Stimulated activated CD8-positive, alpha-beta memory T cell treated with anti-CD3 and anti-CD28 coated beads, Interleukin-7, amount 100 ng/mL, for 1 hour (primary cell): ENCODE measurements at regions not wholly inside any gene's neighbourhood (a gene's known extent, or its start where the extent isn't known, plus 50 kb on each side); places are given as distances from the start of the nearest gene placed in this dataset.

Experiments
- DNase-seq, 2 donors: peaks; one replicate each; pipeline ENCODE4 v3.0.0-alpha.2; 2020; ENCODE audit warnings: low read depth in 2 of 2

DNA sequence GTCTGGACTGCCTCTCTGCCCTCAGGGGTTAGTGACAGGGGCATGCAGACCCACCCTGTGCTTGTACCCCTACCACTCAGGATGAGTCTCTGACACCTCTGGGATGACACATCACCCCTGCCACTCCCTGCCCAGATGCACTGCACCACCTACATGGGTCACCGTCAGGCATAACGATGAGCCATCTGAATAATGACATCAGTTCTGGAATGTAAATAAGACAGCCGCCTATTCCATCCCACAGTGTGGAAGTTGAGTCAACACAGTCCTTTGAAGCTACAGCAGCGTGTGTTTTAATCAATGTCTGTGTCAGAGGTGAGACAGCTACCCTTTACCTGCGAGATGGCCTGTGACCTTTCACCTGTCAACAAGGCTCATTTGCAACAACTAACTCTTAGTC lies 268.7 kb upstream of the ARRDC4 start:
- no peak for DNase-seq

DNA sequence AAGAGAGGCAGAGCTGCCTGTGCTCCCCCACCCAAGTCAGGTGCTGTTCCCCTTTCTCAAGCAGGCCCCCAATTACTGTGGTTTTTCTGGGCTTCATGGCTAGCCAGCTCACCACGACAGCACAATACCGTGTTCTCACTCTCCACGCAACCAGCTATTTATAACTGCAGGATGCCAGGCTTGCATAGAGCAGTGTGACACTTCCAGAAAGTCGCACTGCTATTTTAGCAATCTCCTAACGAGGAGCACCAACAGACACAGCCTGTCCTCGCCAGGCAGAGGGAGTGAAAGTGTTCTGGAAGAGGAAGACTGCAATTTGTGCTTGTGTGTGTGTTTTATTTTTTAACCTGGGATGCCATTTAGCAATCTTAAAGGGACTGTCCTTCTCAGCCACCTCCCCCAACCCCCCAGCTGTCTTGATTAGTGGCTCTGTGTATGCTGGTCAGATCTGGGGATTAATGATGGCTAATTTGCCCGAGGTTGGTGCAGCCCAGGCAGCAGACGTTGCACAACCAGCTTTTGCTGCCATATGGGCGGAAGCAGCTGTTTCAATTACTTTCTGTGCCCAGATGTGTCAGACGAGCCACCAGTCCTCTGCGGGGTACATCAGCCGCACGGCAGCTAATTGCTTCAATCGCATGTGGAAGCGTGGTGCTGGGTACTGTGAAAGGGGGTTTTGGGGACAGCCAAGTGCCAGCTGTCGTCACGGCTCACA lies 268.0 kb upstream of the ARRDC4 start:
- DNase-seq = no peak

DNA sequence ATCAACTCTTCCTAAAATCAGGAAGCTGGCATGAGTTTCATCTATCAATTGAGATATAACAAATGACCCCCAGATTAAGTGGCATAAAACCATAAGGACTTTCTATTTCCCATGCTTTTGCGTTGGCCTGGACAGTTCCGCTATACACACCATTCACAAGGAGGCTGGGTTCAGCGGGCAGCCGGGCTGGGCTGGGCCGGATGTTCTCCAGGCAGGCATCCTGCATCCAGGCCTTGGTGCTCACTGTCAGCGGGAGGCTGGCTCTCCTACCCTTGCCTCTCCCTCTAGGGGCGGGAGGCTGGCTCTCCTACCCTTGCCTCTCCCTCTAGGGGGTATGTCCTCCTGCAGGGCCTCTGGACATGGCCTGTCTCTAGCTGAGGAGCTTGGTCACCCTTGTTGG lies 266.0 kb upstream of the ARRDC4 start:
- DNase-seq = no peak

DNA sequence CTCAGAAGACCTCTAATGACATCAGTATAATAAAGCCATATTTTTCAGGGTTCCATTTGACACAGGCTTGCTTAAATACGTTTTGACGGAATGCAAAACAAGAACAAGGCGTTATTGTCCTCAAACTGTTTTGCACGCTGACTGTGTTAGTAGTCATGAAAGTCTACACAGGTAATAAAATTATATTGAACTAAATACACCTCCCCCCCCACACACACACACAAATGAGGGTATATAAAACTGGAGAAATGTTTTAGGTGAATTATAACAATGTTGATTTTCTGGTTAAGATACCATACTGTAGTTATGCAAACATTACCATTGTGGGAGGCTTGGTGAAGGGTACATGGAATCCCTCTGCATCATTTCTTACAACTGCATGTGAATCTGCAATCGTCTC lies 257.1 kb upstream of the ARRDC4 start:
- DNase-seq = no peak

DNA sequence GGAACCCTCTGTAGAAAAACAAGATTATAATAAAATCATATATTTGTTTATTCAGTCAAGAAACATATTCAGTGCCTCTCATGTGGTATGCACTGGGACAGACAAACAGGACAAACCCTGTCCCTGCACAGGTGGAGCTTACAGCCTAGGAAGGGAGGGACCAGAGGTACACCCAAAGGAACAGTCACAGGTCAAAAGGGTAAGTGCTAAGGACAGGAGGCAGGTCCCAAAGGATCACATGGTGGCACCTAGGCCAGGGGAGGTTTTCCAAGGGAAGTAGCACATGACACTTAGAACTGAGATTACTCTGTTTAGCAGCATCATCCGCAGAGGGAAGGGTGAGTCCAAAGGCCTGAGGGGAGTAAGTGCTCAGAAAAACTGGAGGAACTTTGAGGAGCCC lies 254.4 kb upstream of the ARRDC4 start:
- DNase-seq = no peak

DNA sequence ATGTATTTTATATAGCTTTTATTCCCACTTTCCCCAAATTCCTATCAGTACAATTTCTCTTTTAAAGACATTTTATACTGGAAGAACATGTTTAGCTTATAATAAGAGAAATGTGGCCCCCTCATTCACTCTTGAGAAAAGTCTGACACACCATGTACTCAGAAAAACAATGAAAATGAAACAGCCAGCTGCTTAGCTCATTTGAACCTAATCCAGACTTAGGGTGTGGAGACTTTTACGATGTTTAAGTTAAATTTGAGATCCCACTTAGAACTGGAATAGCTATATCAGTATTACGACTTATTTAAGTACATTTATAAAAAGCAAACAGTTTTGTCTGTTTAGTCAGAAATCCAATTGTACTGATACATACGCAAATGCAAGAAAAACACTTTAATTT lies 252.3 kb upstream of the ARRDC4 start:
- no peak for DNase-seq

DNA sequence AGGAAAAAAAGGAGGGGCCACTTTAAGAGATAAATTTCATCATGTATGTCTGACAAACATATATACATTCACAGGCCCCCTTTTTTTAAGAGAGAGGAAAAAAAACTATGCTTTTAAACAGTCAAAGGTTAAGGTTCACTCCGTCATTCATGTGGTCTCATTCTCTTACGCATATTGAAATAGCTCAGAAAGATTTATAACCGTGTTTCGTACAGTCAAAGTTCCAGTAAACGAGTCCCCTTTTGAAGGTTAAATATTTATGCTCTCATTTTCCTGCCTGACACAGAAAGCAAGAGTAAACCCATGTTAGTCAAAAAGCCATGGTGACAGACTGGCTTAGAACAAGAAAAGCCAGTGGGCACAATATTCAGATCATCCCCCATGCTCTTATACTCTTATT lies 248.0 kb upstream of the ARRDC4 start:
- no peak for DNase-seq

DNA sequence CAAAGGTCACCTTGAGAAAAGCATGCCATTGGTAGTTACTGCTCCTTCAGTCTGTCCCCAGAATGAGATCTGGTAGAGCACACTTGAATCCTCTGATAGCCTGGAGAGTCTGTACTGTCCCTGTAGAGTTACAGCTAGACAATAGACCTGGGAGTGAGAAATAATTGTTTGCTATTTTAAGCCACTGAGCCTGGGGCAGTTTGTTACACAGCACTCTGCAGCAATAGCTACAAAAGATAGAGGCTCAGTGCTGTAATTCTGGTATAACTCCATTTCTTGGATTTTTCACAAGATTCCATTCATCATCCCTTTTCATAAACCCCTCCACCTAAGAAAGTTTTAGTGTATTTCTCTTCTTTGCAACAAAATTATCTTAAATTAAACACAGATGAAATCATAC lies 242.7 kb upstream of the ARRDC4 start:
- no peak for DNase-seq

DNA sequence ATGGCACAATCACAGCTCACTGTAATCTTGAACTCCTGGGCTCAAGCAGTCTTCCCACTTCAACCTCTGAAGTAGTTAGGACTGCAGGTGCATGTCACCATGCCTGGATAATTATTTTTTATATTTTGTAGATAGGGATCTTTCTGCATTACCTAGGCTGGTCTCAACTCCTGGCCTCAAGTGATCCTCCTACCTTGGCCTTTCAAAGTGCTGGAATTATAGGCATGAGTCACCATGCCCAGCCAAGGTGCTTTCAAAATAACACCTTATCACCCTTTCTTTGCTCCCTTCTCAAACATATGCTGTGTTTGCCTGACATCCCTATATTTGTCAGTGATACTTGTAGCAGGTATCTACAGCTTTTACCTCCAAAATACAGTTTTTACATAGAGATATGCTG lies 242.0 kb upstream of the ARRDC4 start:
- DNase-seq = no peak

DNA sequence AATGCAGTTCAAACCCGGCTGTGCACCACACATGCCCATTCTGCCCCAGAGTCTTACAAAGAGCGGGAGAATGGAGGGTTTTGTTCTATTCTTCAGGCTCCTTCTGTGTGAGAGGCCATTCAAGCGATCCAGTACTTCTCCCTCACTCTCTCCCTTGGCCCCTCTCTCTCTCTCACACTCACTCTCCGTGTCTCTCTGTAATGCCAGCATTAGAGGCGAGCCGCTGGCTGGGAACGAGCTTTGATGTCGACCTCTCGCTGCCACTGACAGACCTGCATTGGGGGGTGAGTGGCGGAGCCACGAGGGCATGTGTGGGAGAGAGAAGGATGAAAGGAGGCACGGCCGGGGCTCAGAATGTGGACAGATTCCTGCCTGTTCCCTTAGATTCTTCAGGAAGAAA lies 231.7 kb upstream of the ARRDC4 start:
- DNase-seq = no peak

DNA sequence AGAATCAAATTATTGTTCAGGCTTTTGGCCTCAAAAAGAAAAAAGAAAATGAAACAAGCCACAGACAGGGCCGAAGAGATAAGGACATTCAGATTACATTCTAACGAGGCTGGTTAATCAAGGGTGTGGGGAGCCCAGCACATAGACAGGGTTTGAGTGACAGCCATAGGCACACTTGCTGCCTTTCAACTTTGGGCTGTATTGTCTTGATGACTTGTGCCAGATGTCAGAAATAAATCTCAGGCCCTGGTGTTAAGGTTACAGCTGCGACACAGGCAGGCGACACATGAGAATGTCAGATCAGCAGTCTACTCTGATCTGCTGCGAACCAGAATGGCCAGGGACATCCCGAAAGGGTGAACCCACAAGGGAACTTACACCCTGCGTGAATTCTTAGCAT lies 231.2 kb upstream of the ARRDC4 start:
- no peak for DNase-seq

DNA sequence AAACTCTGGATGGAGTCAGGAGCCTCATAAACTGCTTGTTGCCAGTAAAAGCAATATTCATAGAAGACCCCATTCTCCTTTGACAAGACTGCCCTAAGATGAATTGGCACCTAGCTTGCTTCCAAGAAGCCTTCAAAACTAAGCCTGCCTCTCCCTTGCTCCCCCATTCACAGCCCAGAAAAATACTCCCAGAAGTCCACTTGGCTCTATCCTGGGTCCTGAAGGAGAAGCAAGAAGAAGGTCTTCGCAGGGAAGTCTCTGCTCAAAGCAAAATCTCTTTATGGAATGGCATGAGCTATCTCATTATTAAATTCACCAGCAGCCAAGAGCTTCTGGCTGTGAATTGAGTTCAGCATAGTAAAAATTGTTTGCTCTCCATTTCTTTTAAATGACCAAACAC lies 230.2 kb upstream of the ARRDC4 start:
- no peak for DNase-seq

DNA sequence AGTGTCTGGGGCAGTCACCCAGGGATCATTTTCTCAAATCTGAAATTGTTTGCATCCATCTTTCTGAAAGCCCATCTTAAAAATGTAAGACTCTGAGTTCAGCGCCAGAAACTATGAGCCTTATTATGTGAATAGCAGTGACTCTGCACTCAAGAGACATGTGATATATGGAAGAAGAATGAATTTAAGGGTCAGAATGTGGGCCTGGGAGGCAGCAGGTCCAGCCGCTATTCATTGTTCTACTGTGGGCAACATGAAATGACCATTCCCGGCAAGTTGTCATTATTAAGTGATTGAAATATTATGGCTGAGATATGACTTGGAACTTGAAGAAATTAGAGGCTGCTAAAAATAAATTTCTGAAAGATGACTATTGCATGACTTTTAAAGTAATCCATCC lies 228.6 kb upstream of the ARRDC4 start:
- no peak for DNase-seq

DNA sequence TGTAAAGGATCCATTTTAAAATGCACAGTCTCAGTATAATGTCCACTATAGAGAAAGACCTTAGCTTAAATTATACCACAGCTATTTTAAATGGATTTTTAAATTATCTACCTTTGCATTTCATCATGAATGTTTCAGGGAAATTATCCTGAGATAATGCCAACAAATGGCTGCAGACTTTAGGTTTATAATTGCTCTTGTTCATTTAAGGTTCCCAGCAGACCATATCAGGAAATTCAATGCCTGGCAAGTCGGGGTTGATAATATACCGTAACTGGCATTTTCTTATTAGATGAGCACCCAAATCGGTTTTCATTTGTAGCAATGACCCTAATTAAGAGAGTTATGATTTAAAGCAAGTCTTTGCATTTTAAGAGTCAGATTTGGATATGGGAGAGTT lies 227.1 kb upstream of the ARRDC4 start:
- no peak for DNase-seq

DNA sequence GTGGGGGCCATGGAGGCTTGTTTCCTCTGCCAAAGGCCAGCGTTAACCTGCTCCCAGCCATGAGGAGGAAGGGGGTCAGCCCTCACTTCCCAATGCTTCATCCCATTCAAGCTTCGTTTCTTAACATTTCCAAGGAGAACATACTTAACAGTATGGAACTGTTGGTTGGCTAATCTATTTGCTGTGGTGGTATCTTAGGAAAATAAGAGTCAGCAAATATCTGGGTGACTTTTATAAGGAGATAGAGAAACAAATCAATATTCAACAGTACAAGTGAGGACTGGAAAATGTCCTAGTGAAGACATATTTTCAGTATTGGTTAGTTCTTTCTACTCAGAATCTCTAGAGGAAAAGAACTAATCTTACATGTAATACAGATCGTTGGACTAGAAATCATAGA lies 223.8 kb upstream of the ARRDC4 start:
- no peak for DNase-seq

DNA sequence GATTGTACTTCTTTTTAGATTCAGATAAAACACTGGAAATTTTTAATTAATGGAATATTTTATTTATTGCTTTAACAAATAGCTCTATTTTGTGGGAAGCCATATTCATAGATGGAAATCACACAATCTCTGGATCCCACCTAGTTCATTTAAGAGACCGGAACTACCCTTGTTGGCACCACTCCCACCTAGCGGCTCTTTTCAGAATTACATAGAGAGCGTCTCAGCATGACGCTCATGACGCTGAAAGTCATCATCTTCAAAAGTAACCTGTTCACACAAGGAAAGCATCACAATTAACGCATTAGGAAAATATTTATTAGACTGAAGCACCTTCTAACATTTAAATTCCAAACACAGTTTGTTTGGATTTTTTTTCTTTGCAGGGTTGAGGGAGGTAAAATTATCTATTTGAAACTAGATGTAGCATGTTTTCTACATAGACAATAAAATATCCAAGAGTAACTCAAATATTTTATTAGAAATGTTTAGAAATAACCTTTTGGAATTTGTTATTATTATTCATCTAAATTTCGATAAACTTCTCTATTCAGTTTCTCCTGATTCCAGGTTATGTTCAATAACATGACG lies 214.9 kb upstream of the ARRDC4 start:
- DNase-seq = no peak

DNA sequence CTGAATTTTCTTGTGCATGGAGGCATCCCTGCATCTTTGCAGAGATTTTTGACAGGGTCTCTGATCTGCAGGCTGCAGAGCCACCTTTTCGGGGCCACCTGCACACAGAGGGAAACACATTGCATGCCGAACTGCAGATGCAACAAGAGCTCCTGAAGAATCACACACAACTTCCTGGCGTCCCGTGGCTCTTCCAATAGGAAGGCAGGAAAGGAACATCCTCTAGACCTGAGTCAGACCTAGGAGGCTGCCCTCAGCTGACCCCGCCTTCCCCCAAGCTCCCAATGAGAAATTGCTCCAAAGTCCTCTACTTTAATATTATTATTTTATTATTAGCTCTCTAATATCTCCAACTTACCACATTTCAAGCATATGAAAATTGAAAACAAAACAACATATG lies 213.2 kb upstream of the ARRDC4 start:
- no peak for DNase-seq

DNA sequence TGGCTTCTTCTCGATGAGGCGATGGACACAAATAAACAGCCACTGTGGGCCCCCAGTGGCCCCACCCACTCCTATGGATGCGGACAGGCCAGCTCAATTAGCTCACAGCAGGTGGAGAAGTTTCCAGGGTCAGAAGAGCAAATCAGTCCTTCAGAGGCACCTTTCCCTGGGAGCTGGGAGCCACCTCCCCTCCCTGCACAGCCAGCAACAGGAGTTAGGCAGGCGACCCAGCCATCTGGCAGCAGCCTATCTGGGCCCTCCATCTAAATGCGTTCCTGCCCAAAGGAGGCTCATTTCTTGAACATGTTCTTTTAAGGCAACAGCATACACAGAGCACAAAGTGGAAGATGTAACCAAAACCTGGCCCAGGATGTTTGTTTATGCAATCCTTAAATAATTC lies 211.9 kb upstream of the ARRDC4 start:
- no peak for DNase-seq

DNA sequence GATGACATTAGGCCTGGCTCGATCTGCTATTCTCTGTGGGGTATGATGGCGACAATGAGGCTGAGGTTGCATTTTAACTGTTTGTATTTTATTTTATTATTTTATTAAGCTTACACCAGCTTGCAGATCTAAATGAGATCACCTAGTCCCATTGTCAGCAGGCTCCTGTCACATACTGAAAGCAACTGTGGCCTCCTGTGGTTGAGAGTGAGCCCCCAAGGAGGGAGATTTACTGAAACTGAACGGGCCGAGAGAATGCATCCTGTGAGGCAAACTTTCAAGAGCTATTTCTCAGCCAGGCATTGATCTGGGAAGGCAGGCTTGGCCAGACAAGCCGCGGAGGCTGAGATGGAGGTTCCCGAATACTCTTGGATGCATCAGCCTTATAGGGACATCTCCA lies 210.4 kb upstream of the ARRDC4 start:
- no peak for DNase-seq

DNA sequence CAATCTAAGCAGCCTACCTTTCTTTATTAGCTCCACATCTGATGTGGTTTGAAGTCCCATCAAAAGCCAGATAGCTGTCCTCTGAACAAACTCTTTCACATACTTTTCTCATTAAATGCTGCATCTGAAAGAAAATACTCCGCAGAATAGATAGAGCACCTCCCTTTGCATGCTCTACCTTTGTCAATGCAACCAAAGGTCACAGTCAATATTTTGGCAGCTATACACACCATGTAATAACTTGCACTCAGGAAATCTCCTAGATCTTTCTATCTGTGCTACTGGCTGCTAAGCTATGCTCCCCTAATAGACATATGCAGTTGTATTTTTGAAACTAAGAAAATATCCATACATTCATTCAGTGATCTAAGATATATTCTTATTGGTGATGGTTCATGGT lies 204.8 kb upstream of the ARRDC4 start:
- DNase-seq = no peak

DNA sequence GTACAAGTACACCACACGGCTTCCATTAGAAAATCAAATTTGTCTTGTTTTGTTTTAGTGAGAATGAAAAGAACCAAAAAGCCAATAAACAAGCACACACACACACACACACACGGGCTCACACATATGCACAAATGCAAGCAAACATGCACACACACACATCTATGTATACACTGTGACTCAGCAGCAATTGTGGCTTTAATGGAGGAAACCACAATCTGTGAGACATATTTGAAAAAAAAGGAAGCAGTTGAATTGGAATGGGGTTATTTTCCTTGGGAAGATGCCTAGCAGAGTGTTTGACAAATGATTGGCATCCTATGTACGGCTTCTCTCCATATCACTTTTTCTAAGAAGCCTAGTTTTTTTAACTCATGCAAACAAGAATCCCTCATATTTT lies 201.1 kb upstream of the ARRDC4 start:
- DNase-seq = no peak

DNA sequence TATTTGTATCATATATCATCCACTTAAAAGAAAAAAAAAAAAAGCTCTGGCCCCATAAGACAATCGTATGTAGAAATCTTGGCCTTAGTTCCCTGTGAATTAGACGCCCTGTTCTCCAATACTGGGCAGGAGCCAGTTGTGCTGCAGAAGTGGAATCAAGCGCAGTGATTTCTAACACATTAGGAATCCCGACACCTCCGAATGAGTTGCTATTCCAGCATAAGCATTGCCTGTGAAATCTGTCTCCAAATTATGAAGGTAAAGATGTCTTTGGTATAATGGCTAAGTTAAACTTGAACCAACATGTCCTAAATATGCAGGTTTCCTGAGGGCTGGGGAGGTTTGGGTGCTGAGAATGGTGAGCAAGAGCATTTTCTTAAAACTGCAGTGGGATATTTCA lies 199.4 kb upstream of the ARRDC4 start:
- no peak for DNase-seq

DNA sequence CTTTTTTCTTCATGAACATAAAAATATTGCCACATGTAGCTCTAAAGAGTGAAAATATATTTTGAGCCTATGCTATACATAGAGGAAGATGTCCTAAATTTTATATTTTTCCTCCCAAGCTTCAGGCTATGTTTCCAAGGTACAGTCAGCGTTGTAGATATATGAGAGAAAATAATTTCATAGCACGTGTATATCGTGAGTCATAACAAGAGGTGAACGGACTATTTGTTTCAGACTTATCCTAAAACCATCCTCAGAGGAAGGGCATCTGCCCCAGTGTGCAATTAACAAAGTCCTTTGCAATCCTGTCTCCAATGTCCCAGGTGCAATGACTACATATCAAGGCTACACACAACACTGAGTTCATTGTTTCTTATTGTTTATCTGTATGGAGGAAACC lies 177.3 kb upstream of the ARRDC4 start:
- DNase-seq = no peak

DNA sequence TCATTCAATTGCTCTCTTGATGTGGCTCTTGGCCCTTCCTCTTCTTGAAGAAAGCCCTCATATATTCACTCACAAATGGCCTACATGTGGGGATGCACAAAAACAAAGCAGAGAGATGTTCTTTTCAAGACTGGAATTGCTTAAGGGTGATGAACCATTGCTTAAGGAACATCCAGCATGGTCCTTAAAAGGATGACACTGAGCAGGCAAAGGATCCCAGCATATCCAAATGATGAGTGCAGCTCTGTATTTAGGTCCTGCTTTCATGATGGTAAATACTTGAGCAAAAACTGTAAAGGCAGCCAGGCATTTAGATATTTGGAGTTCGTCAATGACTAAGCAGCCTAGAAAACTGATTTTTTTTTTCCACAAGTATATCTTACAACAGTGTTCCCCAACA lies 173.8 kb upstream of the ARRDC4 start:
- DNase-seq = no peak
